H9 (cell line): ENCODE measurements at regions not wholly inside any gene's neighbourhood (a gene's known extent, or its start where the extent isn't known, plus 50 kb on each side); places are given as distances from the start of the nearest gene placed in this dataset.
"Not testable (repeated sequence)": the region's sequence is repeated elsewhere in the genome, so short reads cannot be mapped to it uniquely, and the experiment has no call there.

Experiments used
- DNase-seq: peaks from one replicate; pipeline ENCODE4 v3.0.0-alpha.2; 2017
- H2AFZ ChIP-seq: one replicate; pipeline ENCODE4 v1.6.1; 2013; ENCODE audit warnings: mild to moderate bottlenecking, low read length, control low read depth, moderate library complexity
- H2AK5ac ChIP-seq: 2 replicates; pipeline ENCODE4 v1.6.1; 2013; ENCODE audit warnings: low read length, control low read depth, mixed read lengths; ENCODE audit not compliant: insufficient read length
- H2BK120ac ChIP-seq: one replicate; pipeline ENCODE4 v1.6.1; 2013; ENCODE audit warnings: low read depth, mild to moderate bottlenecking, low read length, control low read depth, inconsistent platforms; ENCODE audit not compliant: poor library complexity, severe bottlenecking
- H2BK12ac ChIP-seq: 2 replicates; pipeline ENCODE4 v1.6.1; 2013; ENCODE audit warnings: low read length, control low read depth, mixed read lengths, low read depth; ENCODE audit not compliant: insufficient read length
- H2BK15ac ChIP-seq: 2 replicates; pipeline ENCODE4 v1.6.1; 2013; ENCODE audit warnings: low read depth, low read length, control low read depth
- H2BK20ac ChIP-seq: one replicate; pipeline ENCODE4 v1.6.1; 2013; ENCODE audit warnings: low read depth, mild to moderate bottlenecking, low read length, control low read depth, inconsistent platforms; ENCODE audit not compliant: poor library complexity, severe bottlenecking
- H2BK5ac ChIP-seq: 2 replicates; pipeline ENCODE4 v1.6.1; 2013; ENCODE audit warnings: low read length, control low read depth, mixed read lengths; ENCODE audit not compliant: insufficient read length
- H3K14ac ChIP-seq: 2 replicates; pipeline ENCODE4 v1.6.1; 2013; ENCODE audit warnings: low read length, control low read depth; ENCODE audit not compliant: insufficient read depth
- H3K18ac ChIP-seq: 2 replicates; pipeline ENCODE4 v1.6.1; 2013; ENCODE audit warnings: low read depth, mild to moderate bottlenecking, mixed read lengths, low read length, control low read depth; ENCODE audit not compliant: insufficient read length
- H3K23ac ChIP-seq: 2 replicates; pipeline ENCODE4 v1.6.1; 2013; ENCODE audit warnings: low read length, control low read depth, mixed read lengths, low read depth; ENCODE audit not compliant: insufficient read length
- H3K23me2 ChIP-seq: 2 replicates; pipeline ENCODE4 v1.6.1; 2013; ENCODE audit warnings: low read depth, mild to moderate bottlenecking, mixed read lengths, low read length, control low read depth; ENCODE audit not compliant: insufficient read length, poor library complexity, severe bottlenecking
- H3K27ac ChIP-seq: 2 replicates; pipeline ENCODE4 v1.5.1; 2013; ENCODE audit warnings: low read length, control low read depth, mixed read lengths, low read depth; ENCODE audit not compliant: insufficient read length
- H3K27me3 ChIP-seq: 2 replicates; pipeline ENCODE4 v1.6.1; 2013; ENCODE audit warnings: low read length, control low read depth, inconsistent platforms; ENCODE audit not compliant: insufficient read depth
- H3K4ac ChIP-seq: 2 replicates; pipeline ENCODE4 v1.6.1; 2013; ENCODE audit warnings: low read depth, mild to moderate bottlenecking, control low read depth, inconsistent platforms, low read length, moderate library complexity
- H3K4me1 ChIP-seq: 2 replicates; pipeline ENCODE4 v1.6.1; 2013; ENCODE audit warnings: low read length, control low read depth, inconsistent platforms; ENCODE audit not compliant: insufficient read depth
- H3K4me2 ChIP-seq: 2 replicates; pipeline ENCODE4 v1.6.1; 2013; ENCODE audit warnings: low read length, control low read depth, mixed read lengths; ENCODE audit not compliant: insufficient read length, insufficient read depth
- H3K56ac ChIP-seq: 2 replicates; pipeline ENCODE4 v1.6.1; 2013; ENCODE audit warnings: low read depth, mild to moderate bottlenecking, mixed read lengths, low read length, control low read depth; ENCODE audit not compliant: insufficient read length
- H3K79me1 ChIP-seq: 2 replicates; pipeline ENCODE4 v1.6.1; 2013; ENCODE audit warnings: low read depth, mild to moderate bottlenecking, moderate library complexity, low read length, control low read depth, inconsistent platforms; ENCODE audit not compliant: insufficient read depth, poor library complexity, severe bottlenecking
- H3K79me2 ChIP-seq: 2 replicates; pipeline ENCODE4 v1.6.1; 2013; ENCODE audit warnings: low read length, control low read depth, inconsistent platforms; ENCODE audit not compliant: insufficient read depth
- H3K9ac ChIP-seq: 2 replicates; pipeline ENCODE4 v1.6.1; 2013; ENCODE audit warnings: low read length, control low read depth, mixed read lengths; ENCODE audit not compliant: insufficient read length; ENCODE audit errors: extremely low read depth
- H3K9me3 ChIP-seq: one replicate; pipeline ENCODE4 v1.6.1; 2013; ENCODE audit warnings: low read depth, low read length, inconsistent platforms; ENCODE audit not compliant: control insufficient read depth
- H3T11ph ChIP-seq: one replicate; pipeline ENCODE4 v1.6.1; 2013; ENCODE audit warnings: mild to moderate bottlenecking, low read length, control low read depth, inconsistent platforms
- H4K20me1 ChIP-seq: one replicate; pipeline ENCODE4 v1.6.1; 2013; ENCODE audit not compliant: control insufficient read depth, insufficient read length, insufficient read depth
- H4K5ac ChIP-seq: 2 replicates; pipeline ENCODE4 v1.6.1; 2013; ENCODE audit warnings: low read depth, mild to moderate bottlenecking, mixed read lengths, low read length, control low read depth; ENCODE audit not compliant: insufficient read length
- H4K8ac ChIP-seq: replicated peaks from 2 replicates; pipeline ENCODE4 v1.6.1; 2013; ENCODE audit warnings: low read length, control low read depth, mixed read lengths, low read depth; ENCODE audit not compliant: insufficient read length
- H4K91ac ChIP-seq: 2 replicates; pipeline ENCODE4 v1.6.1; 2013; ENCODE audit warnings: low read depth, mild to moderate bottlenecking, moderate library complexity, mixed read lengths, low read length, control low read depth; ENCODE audit not compliant: insufficient read length
- H3K27ac Mint-ChIP-seq, 3 experiments: 2 replicates in 2 of 3; 3 replicates in 1 of 3; pipeline ENCODE4 v1.8.0; 2020 to 2021; ENCODE audit warnings: mixed read lengths in 3 of 3, mild to moderate bottlenecking in 1 of 3, moderate library complexity in 1 of 3
- H3K27me3 Mint-ChIP-seq: 2 replicates; pipeline ENCODE4 v1.8.0; 2021; ENCODE audit warnings: low read depth, mild to moderate bottlenecking, moderate library complexity, mixed read lengths
- H3K36me3 Mint-ChIP-seq, 3 experiments: 2 replicates in 2 of 3; 3 replicates in 1 of 3; pipeline ENCODE4 v1.8.0; 2020 to 2021; ENCODE audit warnings: low read depth in 3 of 3, mixed read lengths in 3 of 3; ENCODE audit not compliant: insufficient read depth in 1 of 3
- H3K4me1 Mint-ChIP-seq, 2 experiments: 2 replicates each; pipeline ENCODE4 v1.8.0; 2020; ENCODE audit warnings: mixed read lengths in 2 of 2
- H3K4me3 Mint-ChIP-seq, 2 experiments: 2 replicates in 1 of 2; 3 replicates in 1 of 2; pipeline ENCODE4 v1.8.0; 2020 to 2021; ENCODE audit warnings: mild to moderate bottlenecking in 2 of 2, mixed read lengths in 2 of 2, moderate library complexity in 1 of 2
- H3K9me3 Mint-ChIP-seq, 2 experiments: 2 replicates in 1 of 2; 3 replicates in 1 of 2; pipeline ENCODE4 v1.8.0; 2020; ENCODE audit warnings: mild to moderate bottlenecking in 2 of 2, mixed read lengths in 2 of 2, moderate library complexity in 1 of 2
- WGBS: extraction: QIAGEN DNeasy Blood & Tissue Kit; methylation state at CpG from one replicate; pipeline ENCODE4 v1.1.7; 2013; ENCODE audit warnings: missing lambda C conversion rate, low lambda C conversion rate, mixed read lengths; ENCODE audit not compliant: insufficient read length; ENCODE audit errors: extremely low coverage; 5-methylcytosine and 5-hydroxymethylcytosine counted together

GRCh38 chr9:41359116-41359515 lies 170.0 kb upstream of the ZNG1F start:
- Mint-ChIP-seq H3K36me3 (peaks cover 0 to 11% (median 3%) of the 10 kb centered on the region in 3 experiments; a peak in 4 of 7 replicates), H3K4me3 (peak overlapping the region; percentile 68 to 91), H3K9me3 (peaks cover 2 to 19% of the 10 kb centered on the region in 2 experiments; a peak in 4 of 5 replicates)
- H3K27ac Mint-ChIP-seq, H3K27me3 Mint-ChIP-seq, H3K79me1 ChIP-seq, H3K18ac ChIP-seq, H4K20me1 ChIP-seq, H2BK5ac ChIP-seq, H3K4me2 ChIP-seq, H3K4me1 Mint-ChIP-seq, H2BK20ac ChIP-seq, H3K14ac ChIP-seq, H3K4me1 ChIP-seq, H3K23ac ChIP-seq, H3K79me2 ChIP-seq, H3K27ac ChIP-seq, H2BK120ac ChIP-seq, H2BK12ac ChIP-seq, H3K9me3 ChIP-seq, H4K8ac ChIP-seq, H3K9ac ChIP-seq, H3T11ph ChIP-seq, H4K5ac ChIP-seq, H3K23me2 ChIP-seq, H2AFZ ChIP-seq, H2AK5ac ChIP-seq, H3K4ac ChIP-seq, H3K56ac ChIP-seq, H3K27me3 ChIP-seq, H4K91ac ChIP-seq, H2BK15ac ChIP-seq: not testable (repeated sequence)
- WGBS, result no CpG with 5 or more reads among the region's 27 CpGs
- peak; percentile 31 for DNase-seq

GRCh38 chr9:41358682-41359081 lies 169.6 kb upstream of the ZNG1F start:
- DNase-seq, result peak; percentile 74
- H3K4me2 ChIP-seq, H3K27ac ChIP-seq, H4K8ac ChIP-seq, H4K91ac ChIP-seq, H2BK12ac ChIP-seq, H2BK15ac ChIP-seq, H4K20me1 ChIP-seq, H3K23ac ChIP-seq, H3K18ac ChIP-seq, H3K79me1 ChIP-seq, H3K14ac ChIP-seq, H3T11ph ChIP-seq, H2BK5ac ChIP-seq, H3K27me3 Mint-ChIP-seq, H3K27ac Mint-ChIP-seq, H2AK5ac ChIP-seq, H3K4ac ChIP-seq, H3K4me1 Mint-ChIP-seq, H3K23me2 ChIP-seq, H2AFZ ChIP-seq, H3K56ac ChIP-seq, H3K4me1 ChIP-seq, H3K27me3 ChIP-seq, H2BK120ac ChIP-seq, H3K9ac ChIP-seq, H4K5ac ChIP-seq, H3K9me3 ChIP-seq, H3K79me2 ChIP-seq, H2BK20ac ChIP-seq: not testable (repeated sequence)
- no CpG with 5 or more reads among the region's 40 CpGs for WGBS
- Mint-ChIP-seq H3K36me3 (peaks cover 0 to 11% (median 3%) of the 10 kb centered on the region in 3 experiments; a peak in 4 of 7 replicates), H3K9me3 (peaks cover 2 to 19% of the 10 kb centered on the region in 2 experiments; a peak in 4 of 5 replicates), H3K4me3 (peak overlapping the region; percentile 68 to 91)
